RWPE1 (cell line): ENCODE measurements at regions not wholly inside any gene's neighbourhood (a gene's known extent, or its start where the extent isn't known, plus 50 kb on each side); places are given as distances from the start of the nearest gene placed in this dataset.

Experiments used
- CTCF ChIA-PET: fragments of 350-600 bp; sonication (Branson Sonifier 250); formaldehyde crosslinking; extraction: SDS; loops from one replicate; lab custom pipeline; 2021; lab: Yijun Ruan, JAX
- POLR2A ChIA-PET: fragments of 400-600 bp; formaldehyde crosslinking; extraction: SDS; loops from one replicate; lab custom pipeline; 2020; ENCODE audit warnings: antibody characterized with exemption; ENCODE audit not compliant: low non-redundant PET; lab: Yijun Ruan, JAX
- DNase-seq: peaks from one replicate; pipeline ENCODE4 v3.0.0; 2012; ENCODE audit warnings: low spot score
- H3K27ac ChIP-seq: fragments of 450-650 bp; 2 replicates; pipeline ENCODE4 v1.5.1; 2017
- CTCF ChIP-seq: fragments of 450-650 bp; conservative IDR thresholded peaks from 2 replicates; pipeline ENCODE4 v1.5.1; 2017; ENCODE audit warnings: low read depth, mild to moderate bottlenecking

GRCh38 chr2:139359818-139360217 is 579.6 kb upstream of the NXPH2 start:
- H3K27ac ChIP-seq, result no peak overlapping the region
- POLR2A ChIA-PET, result no interaction called here
- CTCF ChIA-PET, result no interaction called here
- no peak for TF ChIP-seq CTCF
- no peak for DNase-seq

- CTCF ChIA-PET, result no interaction called here
- H3K27ac ChIP-seq, result no peak overlapping the region
- no peak for DNase-seq
- POLR2A ChIA-PET, result no interaction called here
- no peak for TF ChIP-seq CTCF
Measured at GRCh38 chr2:139357972-139358371, 577.8 kb upstream of the NXPH2 start.

- TF ChIP-seq CTCF, result no peak
- POLR2A ChIA-PET, result no interaction called here
- CTCF ChIA-PET, result no interaction called here
- no peak for DNase-seq
- no peak overlapping the region for H3K27ac ChIP-seq
Measured at GRCh38 chr2:139354518-139354917, 574.3 kb upstream of the NXPH2 start.

GRCh38 chr2:139353874-139354273 is 573.7 kb upstream of the NXPH2 start:
- ChIA-PET POLR2A (no interaction called here), CTCF (no interaction called here)
- DNase-seq, result no peak
- no peak overlapping the region for H3K27ac ChIP-seq
- TF ChIP-seq CTCF, result no peak

- ChIA-PET POLR2A (no interaction called here), CTCF (no interaction called here)
- DNase-seq, result no peak
- TF ChIP-seq CTCF, result no peak
- H3K27ac ChIP-seq, result no peak overlapping the region
Measured at GRCh38 chr2:139317259-139317658, 537.1 kb upstream of the NXPH2 start.

GRCh38 chr2:139314059-139314458 is 533.9 kb upstream of the NXPH2 start:
- DNase-seq, result no peak
- ChIA-PET POLR2A (no interaction called here), CTCF (interaction anchor here (0.9 kb wide), 1 partner anchor 13 kb away, joined by 3 read pairs; no protein-coding TSS in a partner anchor)
- no peak for TF ChIP-seq CTCF
- H3K27ac ChIP-seq, result no peak overlapping the region
